ENCODE measurements at regions not wholly inside any gene's neighbourhood (a gene's known extent, or its start where the extent isn't known, plus 50 kb on each side); places are given as distances from the start of the nearest gene placed in this dataset.

DNA sequence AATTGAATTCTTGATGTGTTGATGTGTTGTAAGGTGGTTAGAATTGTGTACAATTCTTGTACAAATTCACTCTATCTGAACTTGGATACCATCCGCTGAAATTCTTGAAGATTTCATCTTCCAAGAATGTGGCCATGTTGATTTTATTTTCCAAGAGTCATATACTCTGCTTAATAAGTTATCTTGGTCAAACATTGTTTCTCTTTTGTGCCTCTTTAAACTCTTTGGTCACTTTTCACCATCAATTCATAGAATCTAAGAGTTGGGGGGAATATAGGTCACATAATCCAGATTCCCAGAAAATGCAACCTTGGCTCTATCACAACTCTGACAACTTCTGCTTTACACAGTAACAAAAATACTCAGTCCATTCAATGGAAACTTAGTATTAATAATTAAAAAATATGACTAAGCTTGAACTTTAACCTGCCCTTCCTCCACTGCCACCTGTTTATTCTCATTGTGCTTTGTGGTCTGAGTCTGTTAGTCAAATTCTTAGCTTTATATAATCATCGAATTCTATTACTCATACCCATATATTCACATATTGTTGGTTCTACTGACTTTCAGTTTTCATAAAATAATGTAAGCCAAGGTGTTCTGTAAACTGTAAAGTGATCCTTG is 373.2 kb downstream of the LMO7 start:
- H3K27ac ChIP-seq (ENCODE audit: low read depth in 2 of 2, low read length in 1 of 2), result no peak overlapping the region
- H3K36me3 ChIP-seq (replicated peaks in 1 of 2; ENCODE audit: control insufficient read depth in 1 of 2, insufficient read depth in 2 of 2, low read length in 1 of 2), result no peaks in the 10 kb centered on the region
- H3K79me2 ChIP-seq (ENCODE audit: insufficient read depth), result no peaks in the 10 kb centered on the region
- DNase-seq, result no peak
- peak; percentile 8; the same call in 1 of the 2 replicates for TF ChIP-seq JUND (IDR thresholded peaks at IDR 0.05)
- 0 out of 2 replicates have a peak, but pooled peaks have one; percentile 12 for TF ChIP-seq FOSL2 (IDR thresholded peaks at IDR 0.05; ENCODE audit: borderline replicate concordance, low read depth)
- peak; percentile 72 for TF ChIP-seq TCF12 (IDR thresholded peaks at IDR 0.05)
- peak in 1 of 2 experiments; percentile 33; a peak in 1 of 4 replicates for TF ChIP-seq EP300 (IDR thresholded peaks at IDR 0.05; ENCODE audit: borderline replicate concordance in 1 of 2, low read depth in 1 of 2, low read length in 1 of 2)
- no peak for TF ChIP-seq SMC3 (IDR thresholded peaks at IDR 0.05; ENCODE audit: low read depth, low read length)
- TF ChIP-seq TEAD4 (IDR thresholded peaks at IDR 0.05; ENCODE audit: borderline replicate concordance, insufficient read depth), result no peak
- H4K20me1 ChIP-seq (ENCODE audit: insufficient read depth), result no peaks in the 10 kb centered on the region
- H3K4me2 ChIP-seq, result no peak overlapping the region
- H3K9me3 ChIP-seq, result no peaks in the 10 kb centered on the region
- POLR2A ChIA-PET, result no interaction called here
- no peaks in the 10 kb centered on the region for H3K9me2 ChIP-seq
- WGBS (ENCODE audit: low lambda C conversion rate), result 44% methylated on average over 2 of the region's 2 CpGs
- no peak overlapping the region for H3K4me3 ChIP-seq (ENCODE audit: low read depth in 2 of 2, low read length in 1 of 2)
- H2AFZ ChIP-seq (ENCODE audit: low read depth), result no peak overlapping the region
- CTCF ChIA-PET, result interaction anchor here (1.0 to 2.7 kb wide), 3 partner anchors 9 to 132 kb away, joined by 3 to 10 read pairs (median 7); no protein-coding TSS in a partner anchor
- H3K9ac ChIP-seq, result no peak overlapping the region
- H3K27me3 ChIP-seq (ENCODE audit: insufficient read depth), result no peaks in the 10 kb centered on the region
- H3K4me1 ChIP-seq (ENCODE audit: control insufficient read depth in 1 of 2, insufficient read depth in 2 of 2, low read depth in 1 of 2, low read length in 1 of 2), result no peaks in the 10 kb centered on the region
- H3F3A ChIP-seq (replicated peaks; ENCODE audit: insufficient read depth), result no peaks in the 10 kb centered on the region

- 51% methylated on average over 2 of the region's 2 CpGs for WGBS (ENCODE audit: low lambda C conversion rate)
- Histone ChIP-seq H3K9me2 (peaks cover 4% of the 10 kb centered on the region; the same call in 1 of the 2 replicates), H3K79me2 (ENCODE audit: insufficient read depth) (no peaks in the 10 kb centered on the region), H3K4me1 (ENCODE audit: control insufficient read depth in 1 of 2, insufficient read depth in 2 of 2, low read depth in 1 of 2, low read length in 1 of 2) (no peaks in the 10 kb centered on the region), H3K9ac (no peak overlapping the region), H3K27me3 (ENCODE audit: insufficient read depth) (no peaks in the 10 kb centered on the region), H4K20me1 (ENCODE audit: insufficient read depth) (no peaks in the 10 kb centered on the region), H3K36me3 (replicated peaks in 1 of 2; ENCODE audit: control insufficient read depth in 1 of 2, insufficient read depth in 2 of 2, low read length in 1 of 2) (no peaks in the 10 kb centered on the region), H3F3A (replicated peaks; ENCODE audit: insufficient read depth) (no peaks in the 10 kb centered on the region), H3K9me3 (no peaks in the 10 kb centered on the region), H3K4me2 (no peak overlapping the region), H3K4me3 (ENCODE audit: low read depth in 2 of 2, low read length in 1 of 2) (no peak overlapping the region), H2AFZ (ENCODE audit: low read depth) (no peak overlapping the region), H3K27ac (ENCODE audit: low read depth in 2 of 2, low read length in 1 of 2) (no peak overlapping the region)
- DNase-seq, result no peak
- ChIA-PET CTCF (interaction anchor here (1.0 to 2.1 kb wide), 6 partner anchors 9 to 309 kb away, joined by 3 to 11 read pairs (median 4); no protein-coding TSS in a partner anchor), POLR2A (no interaction called here)
- TF ChIP-seq REST (IDR thresholded peaks at IDR 0.05; ENCODE audit: low read depth, low read length) (no peak), SMC3 (IDR thresholded peaks at IDR 0.05; ENCODE audit: low read depth, low read length) (no peak), RFX5 (IDR thresholded peaks at IDR 0.05; ENCODE audit: low read length) (no peak), RCOR1 (IDR thresholded peaks at IDR 0.05; ENCODE audit: low read length) (no peak), FOXM1 (IDR thresholded peaks at IDR 0.05; ENCODE audit: low read depth) (no peak), CHD2 (IDR thresholded peaks at IDR 0.05; ENCODE audit: low read length, partially characterized antibody) (no peak), YY1 (IDR thresholded peaks at IDR 0.05; ENCODE audit: low read depth) (no peak), NFIC (IDR thresholded peaks at IDR 0.05; ENCODE audit: borderline replicate concordance) (no peak), RXRA (IDR thresholded peaks at IDR 0.05; ENCODE audit: borderline replicate concordance, low read depth) (no peak), FOXJ3 (CRISPR knock-in tag; IDR thresholded peaks at IDR 0.05) (no peak)
- TF ChIP-seq, protein P1, sequence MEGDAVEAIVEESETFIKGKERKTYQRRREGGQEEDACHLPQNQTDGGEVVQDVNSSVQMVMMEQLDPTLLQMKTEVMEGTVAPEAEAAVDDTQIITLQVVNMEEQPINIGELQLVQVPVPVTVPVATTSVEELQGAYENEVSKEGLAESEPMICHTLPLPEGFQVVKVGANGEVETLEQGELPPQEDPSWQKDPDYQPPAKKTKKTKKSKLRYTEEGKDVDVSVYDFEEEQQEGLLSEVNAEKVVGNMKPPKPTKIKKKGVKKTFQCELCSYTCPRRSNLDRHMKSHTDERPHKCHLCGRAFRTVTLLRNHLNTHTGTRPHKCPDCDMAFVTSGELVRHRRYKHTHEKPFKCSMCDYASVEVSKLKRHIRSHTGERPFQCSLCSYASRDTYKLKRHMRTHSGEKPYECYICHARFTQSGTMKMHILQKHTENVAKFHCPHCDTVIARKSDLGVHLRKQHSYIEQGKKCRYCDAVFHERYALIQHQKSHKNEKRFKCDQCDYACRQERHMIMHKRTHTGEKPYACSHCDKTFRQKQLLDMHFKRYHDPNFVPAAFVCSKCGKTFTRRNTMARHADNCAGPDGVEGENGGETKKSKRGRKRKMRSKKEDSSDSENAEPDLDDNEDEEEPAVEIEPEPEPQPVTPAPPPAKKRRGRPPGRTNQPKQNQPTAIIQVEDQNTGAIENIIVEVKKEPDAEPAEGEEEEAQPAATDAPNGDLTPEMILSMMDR (IDR thresholded peaks at IDR 0.05), result no peak
- TF ChIP-seq, protein P2, sequence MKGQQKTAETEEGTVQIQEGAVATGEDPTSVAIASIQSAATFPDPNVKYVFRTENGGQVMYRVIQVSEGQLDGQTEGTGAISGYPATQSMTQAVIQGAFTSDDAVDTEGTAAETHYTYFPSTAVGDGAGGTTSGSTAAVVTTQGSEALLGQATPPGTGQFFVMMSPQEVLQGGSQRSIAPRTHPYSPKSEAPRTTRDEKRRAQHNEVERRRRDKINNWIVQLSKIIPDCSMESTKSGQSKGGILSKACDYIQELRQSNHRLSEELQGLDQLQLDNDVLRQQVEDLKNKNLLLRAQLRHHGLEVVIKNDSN (IDR thresholded peaks at IDR 0.05; ENCODE audit: borderline replicate concordance, low read depth), result no peak
These were observed 368.3 kb downstream of the LMO7 start for GRCh38 chr13:76004416-76004815.
